GM18505 (cell line): ENCODE measurements at regions not wholly inside any gene's neighbourhood (a gene's known extent, or its start where the extent isn't known, plus 50 kb on each side); places are given as distances from the start of the nearest gene placed in this dataset.

ENCODE experiments used
- ATAC-seq: cut with Tn5 transposase; IDR thresholded peaks from one replicate; pipeline ENCODE4 v1.9.1; 2021; ENCODE audit not compliant: unreplicated experiment
- POLR2A ChIP-seq: IDR thresholded peaks from 4 replicates; pipeline ENCODE4 v1.6.1; 2011; ENCODE audit warnings: borderline replicate concordance; ENCODE audit not compliant: insufficient read depth, insufficient read length; ENCODE audit errors: extremely low read depth

- TF ChIP-seq POLR2A, result no peak
- no peak for ATAC-seq
These were observed 1047.7 kb downstream of the C4orf33 start for GRCh38 chr4:130143656-130144055.

- no peak for ATAC-seq
- no peak for TF ChIP-seq POLR2A
These were observed 1050.8 kb downstream of the C4orf33 start for GRCh38 chr4:130146773-130147172.

GRCh38 chr4:130147641-130148040, 1051.7 kb downstream of the C4orf33 start:
- ATAC-seq, result no peak
- TF ChIP-seq POLR2A, result no peak

- no peak for ATAC-seq
- TF ChIP-seq POLR2A, result no peak
These were observed 1058.9 kb downstream of the C4orf33 start for GRCh38 chr4:130154901-130155300.

GRCh38 chr4:130163701-130164100, 1067.7 kb downstream of the C4orf33 start:
- no peak for ATAC-seq
- TF ChIP-seq POLR2A, result no peak

GRCh38 chr4:130165381-130165780, 1069.4 kb downstream of the C4orf33 start:
- TF ChIP-seq POLR2A, result no peak
- ATAC-seq, result no peak

GRCh38 chr4:130172156-130172555, 1076.2 kb downstream of the C4orf33 start:
- no peak for ATAC-seq
- TF ChIP-seq POLR2A, result no peak

- ATAC-seq, result no peak
- TF ChIP-seq POLR2A, result no peak
These were observed 1082.2 kb downstream of the C4orf33 start for GRCh38 chr4:130178106-130178505.

- ATAC-seq, result no peak
- no peak for TF ChIP-seq POLR2A
These were observed 1087.1 kb downstream of the C4orf33 start for GRCh38 chr4:130183096-130183495.

GRCh38 chr4:130183766-130184165, 1087.8 kb downstream of the C4orf33 start:
- no peak for ATAC-seq

GRCh38 chr4:130185123-130185522, 1089.2 kb downstream of the C4orf33 start:
- no peak for TF ChIP-seq POLR2A
- no peak for ATAC-seq

More at GRCh38 chr4:130183766-130184165, 1087.8 kb downstream of the C4orf33 start:
- no peak for TF ChIP-seq POLR2A

- TF ChIP-seq POLR2A, result no peak
- no peak for ATAC-seq
These were observed 1091.0 kb downstream of the C4orf33 start for GRCh38 chr4:130186931-130187330.

GRCh38 chr4:130187587-130187986, 1091.6 kb downstream of the C4orf33 start:
- TF ChIP-seq POLR2A, result no peak
- ATAC-seq, result no peak

- ATAC-seq, result no peak
- TF ChIP-seq POLR2A, result no peak
These were observed 1096.8 kb downstream of the C4orf33 start for GRCh38 chr4:130192787-130193186.

GRCh38 chr4:130197946-130198345, 1102.0 kb downstream of the C4orf33 start:
- ATAC-seq, result no peak
- TF ChIP-seq POLR2A, result no peak

GRCh38 chr4:130203571-130203970, 1107.6 kb downstream of the C4orf33 start:
- ATAC-seq, result no peak

GRCh38 chr4:130210864-130211263, 1114.9 kb downstream of the C4orf33 start:
- no peak for ATAC-seq
- TF ChIP-seq POLR2A, result no peak

More at GRCh38 chr4:130203571-130203970, 1107.6 kb downstream of the C4orf33 start:
- TF ChIP-seq POLR2A, result no peak
